ENCODE measurements at regions not wholly inside any gene's neighbourhood (a gene's known extent, or its start where the extent isn't known, plus 50 kb on each side); places are given as distances from the start of the nearest gene placed in this dataset.

- no peak for DNase-seq
Measured at GRCh38 chr1:54497338-54497737, 50.7 kb upstream of the ACOT11 start.

- DNase-seq: no peak
Measured at GRCh38 chr1:54495954-54496353, 52.1 kb upstream of the ACOT11 start.

- no peak for DNase-seq
Measured at GRCh38 chr1:54493608-54494007, 54.4 kb upstream of the ACOT11 start.

GRCh38 chr1:54490361-54491248 is 57.4 kb upstream of the ACOT11 start:
- peak; percentile 44 for DNase-seq

- DNase-seq: no peak
Measured at GRCh38 chr1:54489627-54490250, 58.3 kb upstream of the ACOT11 start.

- peak; percentile 83 for DNase-seq
Measured at GRCh38 chr1:54488779-54489626, 59.0 kb upstream of the ACOT11 start.

- DNase-seq: peak; percentile 87
Measured at GRCh38 chr1:54488065-54488750, 59.8 kb upstream of the ACOT11 start.

- DNase-seq: no peak
Measured at GRCh38 chr1:54487571-54488050, 60.4 kb upstream of the ACOT11 start.

GRCh38 chr1:54486907-54487306 is 61.1 kb upstream of the ACOT11 start:
- no peak for DNase-seq

- DNase-seq: no peak
Measured at GRCh38 chr1:54485416-54485815, 62.6 kb upstream of the ACOT11 start.

- no peak for DNase-seq
Measured at GRCh38 chr1:54483875-54484437, 64.1 kb upstream of the ACOT11 start.

GRCh38 chr1:54481201-54481884 is 66.7 kb upstream of the ACOT11 start:
- DNase-seq: no peak

- no peak for DNase-seq
Measured at GRCh38 chr1:54480525-54480848, 67.5 kb upstream of the ACOT11 start.

- no peak for DNase-seq
Measured at GRCh38 chr1:54479841-54480524, 68.0 kb upstream of the ACOT11 start.

GRCh38 chr1:54479251-54479650 is 68.8 kb upstream of the ACOT11 start:
- no peak for DNase-seq

GRCh38 chr1:54477153-54477561 is 70.9 kb upstream of the ACOT11 start:
- DNase-seq: no peak

GRCh38 chr1:54476530-54477109 is 70.4 kb upstream of the SSBP3 start:
- no peak for DNase-seq

- no peak for DNase-seq
Measured at GRCh38 chr1:54475946-54476516, 69.8 kb upstream of the SSBP3 start.

- no peak for DNase-seq
Measured at GRCh38 chr1:54475357-54475881, 69.2 kb upstream of the SSBP3 start.
